ENCODE measurements at regions not wholly inside any gene's neighbourhood (a gene's known extent, or its start where the extent isn't known, plus 50 kb on each side); places are given as distances from the start of the nearest gene placed in this dataset.
A peak's percentile ranks its signal among the peaks of the same experiment; 100 is the strongest.
"Not testable (repeated sequence)": the region's sequence is repeated elsewhere in the genome, so short reads cannot be mapped to it uniquely, and the experiment has no call there.

GRCh38 chr4:74505355-74505978, 60.5 kb downstream of the AREG start:
- DNase-seq, H3K36me3 Mint-ChIP-seq, H3K4me3 Mint-ChIP-seq, H3K9me3 Mint-ChIP-seq, H3K4me1 Mint-ChIP-seq, H3K27ac Mint-ChIP-seq: not testable (repeated sequence)
- peaks cover 10% of the 10 kb centered on the region for H3K27me3 Mint-ChIP-seq

- not testable (repeated sequence) for H3K4me3 Mint-ChIP-seq, DNase-seq, H3K27ac Mint-ChIP-seq, H3K9me3 Mint-ChIP-seq, H3K36me3 Mint-ChIP-seq, H3K4me1 Mint-ChIP-seq
- peaks cover 10% of the 10 kb centered on the region for H3K27me3 Mint-ChIP-seq
These were observed 64.4 kb downstream of the AREG start for GRCh38 chr4:74509363-74509762.

GRCh38 chr4:74516303-74516702, 71.4 kb downstream of the AREG start:
- Mint-ChIP-seq H3K27me3 (no peaks in the 10 kb centered on the region), H3K9me3 (no peaks in the 10 kb centered on the region), H3K4me1 (no peaks in the 10 kb centered on the region), H3K27ac (no peak overlapping the region), H3K36me3 (no peaks in the 10 kb centered on the region), H3K4me3 (no peak overlapping the region)
- no peak for DNase-seq

GRCh38 chr4:74517996-74518395, 73.1 kb downstream of the AREG start:
- no peak overlapping the region for H3K27ac Mint-ChIP-seq
- no peaks in the 10 kb centered on the region for H3K27me3 Mint-ChIP-seq
- no peak overlapping the region for H3K4me3 Mint-ChIP-seq
- DNase-seq: no peak
- no peaks in the 10 kb centered on the region for H3K36me3 Mint-ChIP-seq
- no peaks in the 10 kb centered on the region for H3K9me3 Mint-ChIP-seq
- no peaks in the 10 kb centered on the region for H3K4me1 Mint-ChIP-seq

GRCh38 chr4:74522251-74522991, 77.5 kb downstream of the AREG start:
- Mint-ChIP-seq H3K4me3 (no peak overlapping the region), H3K27ac (no peak overlapping the region), H3K4me1 (no peaks in the 10 kb centered on the region), H3K27me3 (no peaks in the 10 kb centered on the region), H3K36me3 (no peaks in the 10 kb centered on the region), H3K9me3 (no peaks in the 10 kb centered on the region)
- DNase-seq: no peak

- Mint-ChIP-seq H3K36me3 (no peaks in the 10 kb centered on the region), H3K27me3 (no peaks in the 10 kb centered on the region), H3K9me3 (no peaks in the 10 kb centered on the region), H3K27ac (no peak overlapping the region), H3K4me1 (no peaks in the 10 kb centered on the region), H3K4me3 (no peak overlapping the region)
- no peak for DNase-seq
These were observed 78.2 kb downstream of the AREG start for GRCh38 chr4:74523096-74523495.

GRCh38 chr4:74524985-74525384, 80.0 kb downstream of the AREG start:
- Mint-ChIP-seq H3K36me3 (no peaks in the 10 kb centered on the region), H3K9me3 (no peaks in the 10 kb centered on the region), H3K4me3 (no peak overlapping the region), H3K27me3 (no peaks in the 10 kb centered on the region), H3K4me1 (no peaks in the 10 kb centered on the region), H3K27ac (no peak overlapping the region)
- no peak for DNase-seq

- Mint-ChIP-seq H3K27me3 (no peaks in the 10 kb centered on the region), H3K36me3 (no peaks in the 10 kb centered on the region), H3K9me3 (no peaks in the 10 kb centered on the region), H3K4me1 (no peaks in the 10 kb centered on the region), H3K4me3 (no peak overlapping the region), H3K27ac (no peak overlapping the region)
- no peak for DNase-seq
These were observed 82.1 kb downstream of the AREG start for GRCh38 chr4:74527049-74527448.

- H3K36me3 Mint-ChIP-seq: no peaks in the 10 kb centered on the region
- no peak for DNase-seq
- no peak overlapping the region for H3K4me3 Mint-ChIP-seq
- H3K9me3 Mint-ChIP-seq: no peaks in the 10 kb centered on the region
- H3K4me1 Mint-ChIP-seq: no peaks in the 10 kb centered on the region
- H3K27me3 Mint-ChIP-seq: peaks cover 5% of the 10 kb centered on the region
- no peak overlapping the region for H3K27ac Mint-ChIP-seq
These were observed 83.2 kb downstream of the AREG start for GRCh38 chr4:74528178-74528577.

GRCh38 chr4:74529284-74530041, 84.5 kb downstream of the AREG start:
- Mint-ChIP-seq H3K36me3 (no peaks in the 10 kb centered on the region), H3K27me3 (peaks cover 5% of the 10 kb centered on the region), H3K9me3 (no peaks in the 10 kb centered on the region), H3K4me1 (no peaks in the 10 kb centered on the region), H3K27ac (no peak overlapping the region), H3K4me3 (no peak overlapping the region)
- no peak for DNase-seq

- Mint-ChIP-seq H3K4me3 (no peak overlapping the region), H3K36me3 (no peaks in the 10 kb centered on the region), H3K27me3 (peaks cover 5% of the 10 kb centered on the region), H3K4me1 (no peaks in the 10 kb centered on the region), H3K9me3 (no peaks in the 10 kb centered on the region), H3K27ac (no peak overlapping the region)
- peak; percentile 1 for DNase-seq
These were observed 87.2 kb downstream of the AREG start for GRCh38 chr4:74531963-74532794.

- no peaks in the 10 kb centered on the region for H3K36me3 Mint-ChIP-seq
- peaks cover 5% of the 10 kb centered on the region for H3K27me3 Mint-ChIP-seq
- no peaks in the 10 kb centered on the region for H3K4me1 Mint-ChIP-seq
- no peaks in the 10 kb centered on the region for H3K9me3 Mint-ChIP-seq
- DNase-seq: no peak
- H3K27ac Mint-ChIP-seq: no peak overlapping the region
- H3K4me3 Mint-ChIP-seq: no peak overlapping the region
These were observed 89.2 kb downstream of the AREG start for GRCh38 chr4:74534121-74534520.

- Mint-ChIP-seq H3K27me3 (peaks cover 5% of the 10 kb centered on the region), H3K4me3 (no peak overlapping the region), H3K4me1 (no peaks in the 10 kb centered on the region), H3K9me3 (no peaks in the 10 kb centered on the region), H3K27ac (no peak overlapping the region), H3K36me3 (no peaks in the 10 kb centered on the region)
- no peak for DNase-seq
These were observed 90.0 kb downstream of the AREG start for GRCh38 chr4:74534936-74535335.

- Mint-ChIP-seq H3K27me3 (peaks cover 5% of the 10 kb centered on the region), H3K9me3 (no peaks in the 10 kb centered on the region), H3K36me3 (no peaks in the 10 kb centered on the region), H3K27ac (no peak overlapping the region), H3K4me1 (no peaks in the 10 kb centered on the region), H3K4me3 (no peak overlapping the region)
- no peak for DNase-seq
These were observed 90.6 kb downstream of the AREG start for GRCh38 chr4:74535512-74535911.

- Mint-ChIP-seq H3K9me3 (no peaks in the 10 kb centered on the region), H3K4me1 (no peaks in the 10 kb centered on the region), H3K4me3 (no peak overlapping the region), H3K27me3 (peaks cover 5% of the 10 kb centered on the region), H3K27ac (no peak overlapping the region), H3K36me3 (no peaks in the 10 kb centered on the region)
- no peak for DNase-seq
These were observed 91.6 kb downstream of the AREG start for GRCh38 chr4:74536557-74536956.

Data from activated naive CD8-positive, alpha-beta T cell treated with anti-CD3 and anti-CD28 coated beads for 36 hours (primary cell).